ENCODE measurements at regions not wholly inside any gene's neighbourhood (a gene's known extent, or its start where the extent isn't known, plus 50 kb on each side); places are given as distances from the start of the nearest gene placed in this dataset.

DNA sequence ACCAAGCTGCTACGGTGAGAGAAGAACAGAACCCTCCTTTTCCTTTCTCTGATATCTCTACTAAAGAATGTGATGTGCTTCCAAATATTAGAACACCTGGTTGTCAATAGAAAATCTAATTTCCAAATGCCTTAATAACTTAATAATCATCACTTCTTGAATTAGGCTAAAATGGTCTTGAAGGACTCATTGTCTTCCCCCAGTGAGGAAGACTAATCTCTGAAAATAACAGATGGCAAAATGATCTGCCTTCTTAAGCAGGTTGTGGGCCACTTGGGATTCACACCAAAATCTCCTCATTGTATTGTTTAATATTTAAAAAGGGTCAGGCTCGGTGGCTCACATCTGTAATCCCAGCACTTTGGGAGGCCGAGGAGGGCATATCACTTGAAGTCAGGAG is 805.9 kb upstream of the AUTS2 start:
- H3K79me1 ChIP-seq (ENCODE audit: low read length) = no peaks in the 10 kb centered on the region
- H2BK5ac ChIP-seq (ENCODE audit: low read length) = no peak overlapping the region
- H3K4me3 ChIP-seq (ENCODE audit: low read length) = no peak overlapping the region
- H3K36me3 ChIP-seq (ENCODE audit: control insufficient read depth, insufficient read depth, low read length) = no peaks in the 10 kb centered on the region
- H3K4ac ChIP-seq (ENCODE audit: low read depth, low read length) = no peak overlapping the region
- H2AK5ac ChIP-seq (ENCODE audit: low read length) = no peak overlapping the region
- no peak overlapping the region for H4K5ac ChIP-seq (ENCODE audit: low read length)
- no peak overlapping the region for H3K56ac ChIP-seq (ENCODE audit: low read length)
- H3K4me1 ChIP-seq (ENCODE audit: control insufficient read depth, low read depth, low read length) = no peaks in the 10 kb centered on the region
- no peak for DNase-seq
- H3K27ac ChIP-seq (ENCODE audit: low read depth, low read length) = no peak overlapping the region
- WGBS (ENCODE audit: extremely low coverage, insufficient coverage, low lambda C conversion rate) = no CpG with 5 or more reads among the region's 3 CpGs
- no peak overlapping the region for H3K9ac ChIP-seq (ENCODE audit: low read length)
- no peak overlapping the region for H2BK120ac ChIP-seq (ENCODE audit: low read depth, low read length)
- no peaks in the 10 kb centered on the region for H3K79me2 ChIP-seq (ENCODE audit: control insufficient read depth, insufficient read depth, low read length)
- H3K4me2 ChIP-seq (ENCODE audit: low read length) = no peak overlapping the region
- H3K27me3 ChIP-seq (ENCODE audit: insufficient read depth, low read length, poor library complexity) = no peaks in the 10 kb centered on the region
- no peak overlapping the region for H4K8ac ChIP-seq (ENCODE audit: low read depth, low read length)
- H3K23ac ChIP-seq (ENCODE audit: low read length) = no peak overlapping the region
- no peak overlapping the region for H3K18ac ChIP-seq (ENCODE audit: low read length)
- H2BK15ac ChIP-seq (replicated peaks; ENCODE audit: low read depth) = no peak overlapping the region

DNA sequence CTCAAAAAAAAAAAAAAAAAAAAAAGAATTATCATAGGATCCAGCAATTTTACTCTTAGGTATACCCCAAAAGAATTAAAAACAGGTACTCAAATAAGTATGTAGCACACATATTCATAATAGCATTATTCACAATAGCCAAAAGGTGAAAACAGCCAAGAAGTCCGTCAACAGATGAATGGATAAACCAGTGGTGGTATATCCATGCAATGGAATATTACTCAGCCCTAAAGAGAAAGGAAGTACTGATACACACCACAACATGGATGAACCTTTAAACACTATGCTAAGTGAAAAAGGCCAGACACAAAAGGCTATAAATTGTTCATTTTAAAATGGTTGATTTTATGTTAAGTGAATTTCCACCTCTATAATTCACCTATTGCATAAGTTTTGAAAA is 804.8 kb upstream of the AUTS2 start:
- no peak overlapping the region for H3K4ac ChIP-seq (ENCODE audit: low read depth, low read length)
- H2BK120ac ChIP-seq (ENCODE audit: low read depth, low read length) = no peak overlapping the region
- no peaks in the 10 kb centered on the region for H3K79me2 ChIP-seq (ENCODE audit: control insufficient read depth, insufficient read depth, low read length)
- no peak overlapping the region for H3K4me3 ChIP-seq (ENCODE audit: low read length)
- no peak overlapping the region for H2BK15ac ChIP-seq (replicated peaks; ENCODE audit: low read depth)
- H3K79me1 ChIP-seq (ENCODE audit: low read length) = no peaks in the 10 kb centered on the region
- H4K8ac ChIP-seq (ENCODE audit: low read depth, low read length) = no peak overlapping the region
- no peak overlapping the region for H2AK5ac ChIP-seq (ENCODE audit: low read length)
- H3K36me3 ChIP-seq (ENCODE audit: control insufficient read depth, insufficient read depth, low read length) = no peaks in the 10 kb centered on the region
- no peak overlapping the region for H4K5ac ChIP-seq (ENCODE audit: low read length)
- no peak overlapping the region for H2BK5ac ChIP-seq (ENCODE audit: low read length)
- DNase-seq = no peak
- no peak overlapping the region for H3K4me2 ChIP-seq (ENCODE audit: low read length)
- no peaks in the 10 kb centered on the region for H3K4me1 ChIP-seq (ENCODE audit: control insufficient read depth, low read depth, low read length)
- H3K27me3 ChIP-seq (ENCODE audit: insufficient read depth, low read length, poor library complexity) = no peaks in the 10 kb centered on the region
- no CpG with 5 or more reads among the region's 1 CpG for WGBS (ENCODE audit: extremely low coverage, insufficient coverage, low lambda C conversion rate)
- H3K56ac ChIP-seq (ENCODE audit: low read length) = no peak overlapping the region
- no peak overlapping the region for H3K27ac ChIP-seq (ENCODE audit: low read depth, low read length)
- no peak overlapping the region for H3K18ac ChIP-seq (ENCODE audit: low read length)
- H3K9ac ChIP-seq (ENCODE audit: low read length) = no peak overlapping the region
- H3K23ac ChIP-seq (ENCODE audit: low read length) = no peak overlapping the region

DNA sequence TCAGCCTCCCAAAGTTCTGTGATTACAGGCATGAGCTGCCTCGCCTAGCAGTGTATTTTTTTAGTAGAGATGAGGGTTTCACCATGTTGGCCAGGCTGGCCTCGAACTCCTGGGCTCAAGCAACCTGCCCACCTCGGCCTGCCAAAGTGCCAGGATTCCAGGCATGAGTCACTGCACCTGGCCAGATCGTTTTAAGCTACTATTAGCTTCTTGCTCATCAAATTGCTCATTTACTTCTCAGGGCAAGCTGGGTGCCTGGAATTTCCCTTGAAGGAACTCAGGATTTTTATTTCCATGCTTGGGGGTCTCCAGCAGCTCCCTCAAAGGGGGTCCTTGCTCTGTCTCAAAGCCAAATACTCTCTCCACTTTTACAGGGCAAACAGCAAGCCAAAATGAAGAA is 798.0 kb upstream of the AUTS2 start:
- Histone ChIP-seq H3K36me3 (ENCODE audit: control insufficient read depth, insufficient read depth, low read length) (no peaks in the 10 kb centered on the region), H4K5ac (ENCODE audit: low read length) (no peak overlapping the region), H3K23ac (ENCODE audit: low read length) (no peak overlapping the region), H2BK15ac (replicated peaks; ENCODE audit: low read depth) (no peak overlapping the region), H3K18ac (ENCODE audit: low read length) (no peak overlapping the region), H3K79me1 (ENCODE audit: low read length) (no peaks in the 10 kb centered on the region), H3K56ac (ENCODE audit: low read length) (no peak overlapping the region), H3K4ac (ENCODE audit: low read depth, low read length) (no peak overlapping the region), H2BK120ac (ENCODE audit: low read depth, low read length) (no peak overlapping the region), H3K4me1 (ENCODE audit: control insufficient read depth, low read depth, low read length) (no peaks in the 10 kb centered on the region), H2BK5ac (ENCODE audit: low read length) (no peak overlapping the region), H2AK5ac (ENCODE audit: low read length) (no peak overlapping the region), H3K4me3 (ENCODE audit: low read length) (no peak overlapping the region), H4K8ac (ENCODE audit: low read depth, low read length) (no peak overlapping the region), H3K4me2 (ENCODE audit: low read length) (no peak overlapping the region), H3K27me3 (ENCODE audit: insufficient read depth, low read length, poor library complexity) (no peaks in the 10 kb centered on the region), H3K79me2 (ENCODE audit: control insufficient read depth, insufficient read depth, low read length) (no peaks in the 10 kb centered on the region), H3K9ac (ENCODE audit: low read length) (no peak overlapping the region), H3K27ac (ENCODE audit: low read depth, low read length) (no peak overlapping the region)
- WGBS (ENCODE audit: extremely low coverage, insufficient coverage, low lambda C conversion rate) = no CpG with 5 or more reads among the region's 4 CpGs
- no peak for DNase-seq

DNA sequence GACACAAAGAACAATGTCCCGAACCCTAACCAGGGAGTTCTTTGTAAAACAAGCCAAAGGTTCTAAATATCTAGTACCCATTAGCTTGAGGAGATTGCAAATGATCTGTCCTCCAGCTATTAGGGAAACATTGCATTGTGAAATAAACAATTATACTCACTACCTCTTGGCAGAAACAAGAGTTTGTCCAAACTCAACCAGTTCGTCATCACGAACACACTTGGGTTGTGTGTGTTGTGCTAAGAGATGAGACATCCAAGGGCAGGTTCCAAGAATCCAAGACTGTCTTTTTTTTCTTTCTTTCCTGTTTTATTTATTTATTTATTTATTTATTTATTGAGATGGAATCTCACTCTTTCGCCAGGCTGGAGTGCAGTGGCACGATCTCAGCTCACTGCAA is 793.1 kb upstream of the AUTS2 start:
- Histone ChIP-seq H2BK120ac (ENCODE audit: low read depth, low read length) (no peak overlapping the region), H2AK5ac (ENCODE audit: low read length) (no peak overlapping the region), H3K79me2 (ENCODE audit: control insufficient read depth, insufficient read depth, low read length) (no peaks in the 10 kb centered on the region), H3K9ac (ENCODE audit: low read length) (no peak overlapping the region), H3K4me2 (ENCODE audit: low read length) (no peak overlapping the region), H2BK15ac (replicated peaks; ENCODE audit: low read depth) (no peak overlapping the region), H2BK5ac (ENCODE audit: low read length) (no peak overlapping the region), H3K27me3 (ENCODE audit: insufficient read depth, low read length, poor library complexity) (no peaks in the 10 kb centered on the region), H3K4ac (ENCODE audit: low read depth, low read length) (no peak overlapping the region), H3K4me3 (ENCODE audit: low read length) (no peak overlapping the region), H3K27ac (ENCODE audit: low read depth, low read length) (no peak overlapping the region), H4K5ac (ENCODE audit: low read length) (no peak overlapping the region), H3K36me3 (ENCODE audit: control insufficient read depth, insufficient read depth, low read length) (no peaks in the 10 kb centered on the region), H3K18ac (ENCODE audit: low read length) (no peak overlapping the region), H3K4me1 (ENCODE audit: control insufficient read depth, low read depth, low read length) (no peaks in the 10 kb centered on the region), H3K23ac (ENCODE audit: low read length) (no peak overlapping the region), H3K79me1 (ENCODE audit: low read length) (no peaks in the 10 kb centered on the region), H3K56ac (ENCODE audit: low read length) (no peak overlapping the region), H4K8ac (ENCODE audit: low read depth, low read length) (no peak overlapping the region)
- WGBS (ENCODE audit: extremely low coverage, insufficient coverage, low lambda C conversion rate) = no CpG with 5 or more reads among the region's 5 CpGs
- no peak for DNase-seq

DNA sequence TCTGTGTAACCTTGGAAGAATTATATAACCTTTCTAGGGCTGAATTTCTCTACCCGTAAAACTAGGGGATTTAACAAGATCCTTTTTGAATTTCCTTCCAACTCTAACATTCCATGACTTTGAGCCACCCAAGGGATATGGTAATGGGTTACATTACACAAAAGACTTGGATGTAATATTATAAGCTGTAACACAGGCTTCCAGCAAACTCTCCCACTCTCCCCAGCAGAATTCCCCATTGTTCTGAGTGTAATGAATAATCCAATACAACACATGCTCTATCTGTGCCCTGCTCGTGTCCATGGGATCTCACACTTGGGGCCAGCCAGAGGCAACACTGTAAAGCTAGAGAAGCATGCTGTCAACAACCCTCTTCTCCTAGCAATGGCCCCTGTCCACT is 790.6 kb upstream of the AUTS2 start:
- no peak overlapping the region for H3K4ac ChIP-seq (ENCODE audit: low read depth, low read length)
- H3K9ac ChIP-seq (ENCODE audit: low read length) = no peak overlapping the region
- no peak for DNase-seq
- no peak overlapping the region for H3K18ac ChIP-seq (ENCODE audit: low read length)
- no peak overlapping the region for H3K23ac ChIP-seq (ENCODE audit: low read length)
- no peak overlapping the region for H4K5ac ChIP-seq (ENCODE audit: low read length)
- no peaks in the 10 kb centered on the region for H3K4me1 ChIP-seq (ENCODE audit: control insufficient read depth, low read depth, low read length)
- H2BK15ac ChIP-seq (replicated peaks; ENCODE audit: low read depth) = no peak overlapping the region
- H3K27me3 ChIP-seq (ENCODE audit: insufficient read depth, low read length, poor library complexity) = no peaks in the 10 kb centered on the region
- H2BK120ac ChIP-seq (ENCODE audit: low read depth, low read length) = no peak overlapping the region
- no peak overlapping the region for H4K8ac ChIP-seq (ENCODE audit: low read depth, low read length)
- no peak overlapping the region for H3K27ac ChIP-seq (ENCODE audit: low read depth, low read length)
- H3K79me2 ChIP-seq (ENCODE audit: control insufficient read depth, insufficient read depth, low read length) = no peaks in the 10 kb centered on the region
- H3K4me2 ChIP-seq (ENCODE audit: low read length) = no peak overlapping the region
- no peak overlapping the region for H2BK5ac ChIP-seq (ENCODE audit: low read length)
- no peaks in the 10 kb centered on the region for H3K79me1 ChIP-seq (ENCODE audit: low read length)
- H3K56ac ChIP-seq (ENCODE audit: low read length) = no peak overlapping the region
- H2AK5ac ChIP-seq (ENCODE audit: low read length) = no peak overlapping the region
- H3K36me3 ChIP-seq (ENCODE audit: control insufficient read depth, insufficient read depth, low read length) = no peaks in the 10 kb centered on the region
- no CpG with 5 or more reads among the region's 2 CpGs for WGBS (ENCODE audit: extremely low coverage, insufficient coverage, low lambda C conversion rate)
- no peak overlapping the region for H3K4me3 ChIP-seq (ENCODE audit: low read length)

DNA sequence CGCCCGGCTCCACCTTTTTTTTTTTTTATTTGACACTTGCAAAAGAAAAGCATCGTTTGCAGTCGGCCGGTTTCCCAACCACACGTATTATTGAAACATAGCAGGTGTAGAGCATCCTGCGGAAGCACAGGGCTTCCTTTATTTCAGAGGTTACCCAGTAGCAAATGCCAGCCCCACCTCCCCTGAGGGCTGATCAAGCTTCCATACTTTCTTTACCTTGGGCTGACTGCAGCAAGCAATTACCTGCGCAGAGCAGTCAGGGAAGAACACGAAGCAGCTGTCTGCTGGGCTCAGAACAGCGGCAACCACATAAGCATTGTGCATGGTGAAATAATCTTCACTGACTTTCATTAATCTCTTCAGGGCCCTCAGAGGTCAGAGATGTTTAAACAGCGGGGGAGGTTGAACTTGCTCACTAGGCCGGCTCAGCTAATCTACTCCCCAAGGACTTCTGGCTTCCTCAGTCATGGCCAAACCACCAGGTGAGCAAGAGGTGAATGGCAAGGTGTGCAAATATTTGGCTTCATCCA is 784.7 kb upstream of the AUTS2 start:
- Histone ChIP-seq H3K4me2 (ENCODE audit: low read length) (no peak overlapping the region), H3K36me3 (ENCODE audit: control insufficient read depth, insufficient read depth, low read length) (no peaks in the 10 kb centered on the region), H2BK5ac (ENCODE audit: low read length) (no peak overlapping the region), H2AK5ac (ENCODE audit: low read length) (no peak overlapping the region), H3K4ac (ENCODE audit: low read depth, low read length) (no peak overlapping the region), H4K8ac (ENCODE audit: low read depth, low read length) (no peak overlapping the region), H3K79me2 (ENCODE audit: control insufficient read depth, insufficient read depth, low read length) (no peaks in the 10 kb centered on the region), H2BK120ac (ENCODE audit: low read depth, low read length) (no peak overlapping the region), H3K9ac (ENCODE audit: low read length) (no peak overlapping the region), H4K5ac (ENCODE audit: low read length) (no peak overlapping the region), H3K4me1 (ENCODE audit: control insufficient read depth, low read depth, low read length) (no peaks in the 10 kb centered on the region), H3K18ac (ENCODE audit: low read length) (no peak overlapping the region), H3K56ac (ENCODE audit: low read length) (no peak overlapping the region), H3K27me3 (ENCODE audit: insufficient read depth, low read length, poor library complexity) (no peaks in the 10 kb centered on the region), H3K79me1 (ENCODE audit: low read length) (no peaks in the 10 kb centered on the region), H3K27ac (ENCODE audit: low read depth, low read length) (no peak overlapping the region), H3K4me3 (ENCODE audit: low read length) (no peak overlapping the region), H2BK15ac (replicated peaks; ENCODE audit: low read depth) (no peak overlapping the region), H3K23ac (ENCODE audit: low read length) (no peak overlapping the region)
- DNase-seq = no peak
- WGBS (ENCODE audit: extremely low coverage, insufficient coverage, low lambda C conversion rate) = no CpG with 5 or more reads among the region's 12 CpGs
